Lung (tissue), 11 donors: ENCODE measurements at regions not wholly inside any gene's neighbourhood (a gene's known extent, or its start where the extent isn't known, plus 50 kb on each side); places are given as distances from the start of the nearest gene placed in this dataset.

ENCODE experiments used
- ATAC-seq: fragments of 200-7000 bp; cut with Tn5 transposase; one replicate; pipeline ENCODE4 v1.9.1; 2020; ENCODE audit warnings: moderate number of reproducible peaks; ENCODE audit not compliant: insufficient read depth, low FRiP score
- DNase-seq, 3 donors: peaks; one replicate each; pipeline ENCODE4 v3.0.0-alpha.2; 2013 to 2017
- H3K27ac ChIP-seq, 2 donors: one replicate each; pipeline ENCODE4 v1.5.1; 2013; ENCODE audit warnings: mild to moderate bottlenecking in 2 of 2, moderate library complexity in 2 of 2, control low read depth in 1 of 2, inconsistent platforms in 1 of 2, low read depth in 1 of 2, low read length in 1 of 2
- H3K27me3 ChIP-seq, 3 donors: one replicate each; pipeline ENCODE4 v1.5.1; 2013; ENCODE audit warnings: low read length in 2 of 3; ENCODE audit not compliant: control insufficient read depth in 3 of 3, insufficient read depth in 3 of 3
- H3K36me3 ChIP-seq, 4 donors: one replicate each; pipeline ENCODE4 v1.5.1; 2013; ENCODE audit warnings: low read length in 4 of 4, mild to moderate bottlenecking in 1 of 4, moderate library complexity in 1 of 4; ENCODE audit not compliant: control insufficient read depth in 4 of 4, insufficient read depth in 4 of 4
- H3K4me1 ChIP-seq, 5 donors: one replicate each; pipeline ENCODE4 v1.5.1; 2013; ENCODE audit warnings: low read length in 5 of 5, mild to moderate bottlenecking in 2 of 5, moderate library complexity in 1 of 5; ENCODE audit not compliant: control insufficient read depth in 5 of 5, insufficient read depth in 5 of 5
- H3K4me3 ChIP-seq: one replicate; pipeline ENCODE4 v1.5.1; 2013; ENCODE audit warnings: mild to moderate bottlenecking, control low read depth, moderate library complexity
- H3K9ac ChIP-seq, 2 donors: one replicate each; pipeline ENCODE4 v1.5.1; 2013; ENCODE audit warnings: low read length in 2 of 2, control low read depth in 1 of 2; ENCODE audit not compliant: insufficient read depth in 1 of 2
- H3K9me3 ChIP-seq, 4 donors: one replicate each; pipeline ENCODE4 v1.5.1; 2013; ENCODE audit warnings: low read length in 3 of 4, mild to moderate bottlenecking in 1 of 4, moderate library complexity in 1 of 4; ENCODE audit not compliant: control insufficient read depth in 4 of 4, insufficient read depth in 3 of 4
- WGBS, 2 donors: extraction: QIAGEN DNeasy Blood & Tissue Kit; methylation state at CpG; one replicate each; pipeline ENCODE4 v1.1.7; 2013; 5-methylcytosine and 5-hydroxymethylcytosine counted together
- TF ChIP-seq, protein P1 (sequence below): IDR thresholded peaks from 2 replicates; pipeline ENCODE4 v1.5.1; 2012; ENCODE audit warnings: mild to moderate bottlenecking; ENCODE audit errors: control extremely low read depth, extremely low read depth
- donor health status: control.
- donor health status: control.
- donor health status: Bipolar disorder and iron deficiency.
- donor health status: healthy.
- donor health status: DM: yes; HTN: yes; CAD: no.

DNA sequence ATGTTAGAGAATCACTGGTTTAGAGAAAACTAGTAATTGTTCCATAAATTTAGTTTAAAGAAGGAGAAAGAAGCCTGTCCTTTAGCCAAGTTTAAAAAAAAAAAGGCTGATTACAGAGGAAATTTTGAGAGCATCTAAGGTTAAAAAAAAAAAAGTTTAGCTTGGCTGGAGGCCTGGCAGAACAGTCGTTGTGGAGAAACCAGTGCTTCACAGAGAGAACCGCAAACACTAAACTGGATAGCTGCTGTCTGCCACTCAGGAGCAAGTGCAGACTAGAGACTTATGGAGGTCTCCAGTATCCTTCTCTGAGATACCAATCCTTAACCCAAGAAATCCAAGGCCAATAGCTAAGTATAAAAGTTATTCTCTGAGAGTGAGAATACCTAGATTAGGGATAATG is 84.8 kb upstream of the ANKRD28 start:
- TF ChIP-seq, protein P1, sequence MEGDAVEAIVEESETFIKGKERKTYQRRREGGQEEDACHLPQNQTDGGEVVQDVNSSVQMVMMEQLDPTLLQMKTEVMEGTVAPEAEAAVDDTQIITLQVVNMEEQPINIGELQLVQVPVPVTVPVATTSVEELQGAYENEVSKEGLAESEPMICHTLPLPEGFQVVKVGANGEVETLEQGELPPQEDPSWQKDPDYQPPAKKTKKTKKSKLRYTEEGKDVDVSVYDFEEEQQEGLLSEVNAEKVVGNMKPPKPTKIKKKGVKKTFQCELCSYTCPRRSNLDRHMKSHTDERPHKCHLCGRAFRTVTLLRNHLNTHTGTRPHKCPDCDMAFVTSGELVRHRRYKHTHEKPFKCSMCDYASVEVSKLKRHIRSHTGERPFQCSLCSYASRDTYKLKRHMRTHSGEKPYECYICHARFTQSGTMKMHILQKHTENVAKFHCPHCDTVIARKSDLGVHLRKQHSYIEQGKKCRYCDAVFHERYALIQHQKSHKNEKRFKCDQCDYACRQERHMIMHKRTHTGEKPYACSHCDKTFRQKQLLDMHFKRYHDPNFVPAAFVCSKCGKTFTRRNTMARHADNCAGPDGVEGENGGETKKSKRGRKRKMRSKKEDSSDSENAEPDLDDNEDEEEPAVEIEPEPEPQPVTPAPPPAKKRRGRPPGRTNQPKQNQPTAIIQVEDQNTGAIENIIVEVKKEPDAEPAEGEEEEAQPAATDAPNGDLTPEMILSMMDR, result no peak
- Histone ChIP-seq H3K27ac (no peak overlapping the region), H3K4me1 (no peaks in the 10 kb centered on the region), H3K27me3 (no peaks in the 10 kb centered on the region), H3K36me3 (no peaks in the 10 kb centered on the region), H3K9ac (no peak overlapping the region), H3K4me3 (no peak overlapping the region), H3K9me3 (no peaks in the 10 kb centered on the region)
- DNase-seq (no peak), ATAC-seq (no peak)
- 47 to 70% methylated on average over 2 of the region's 2 CpGs for WGBS, 2 donors

DNA sequence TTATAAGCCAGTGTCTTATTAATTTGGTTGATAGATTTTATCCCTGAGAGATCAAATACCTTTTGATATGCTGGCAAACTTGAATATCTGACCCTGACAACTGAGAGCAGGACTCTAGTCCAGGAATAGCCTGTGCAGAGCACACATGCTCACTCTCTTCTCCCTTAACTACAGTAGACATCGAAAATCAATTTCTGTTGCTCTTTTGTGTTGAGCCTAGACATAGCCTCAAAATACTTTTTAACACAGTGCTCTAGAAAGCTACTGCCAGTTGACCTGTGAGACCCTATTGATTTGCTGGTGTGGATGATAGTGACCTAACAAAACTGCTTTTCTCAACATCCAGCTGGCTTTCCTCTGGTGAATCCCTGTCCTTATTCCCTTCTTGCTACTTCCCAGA is 86.4 kb upstream of the ANKRD28 start:
- no peak overlapping the region for H3K27ac ChIP-seq
- H3K4me3 ChIP-seq, result no peak overlapping the region
- H3K4me1 ChIP-seq, result no peaks in the 10 kb centered on the region
- H3K9ac ChIP-seq, result no peak overlapping the region
- no peaks in the 10 kb centered on the region for H3K27me3 ChIP-seq
- no peaks in the 10 kb centered on the region for H3K36me3 ChIP-seq
- WGBS, 2 donors, result 92% methylated on average over 1 of the region's 1 CpG
- no peak for ATAC-seq
- no peak for DNase-seq
- H3K9me3 ChIP-seq, result no peaks in the 10 kb centered on the region
- TF ChIP-seq, protein P1, result no peak

DNA sequence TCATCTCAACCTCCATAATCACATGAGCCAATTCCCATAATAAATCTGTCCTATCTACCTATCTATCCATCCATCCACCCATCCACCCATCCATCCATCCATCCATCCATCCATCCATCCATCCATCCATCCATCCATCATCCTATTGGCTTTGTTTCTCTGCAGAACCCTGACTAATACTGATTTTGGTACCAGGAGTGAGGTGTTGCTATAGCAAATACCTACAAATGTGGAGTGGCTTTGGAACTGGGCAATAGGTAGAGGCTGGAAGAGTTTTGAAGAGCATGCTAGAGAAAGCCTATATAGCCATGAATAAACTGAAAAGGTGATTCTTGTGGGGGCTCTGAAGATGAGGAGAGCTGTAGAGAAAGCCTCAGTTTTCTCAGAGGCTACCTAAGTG is 88.7 kb upstream of the ANKRD28 start:
- Histone ChIP-seq H3K27ac (no peak overlapping the region), H3K4me3 (no peak overlapping the region), H3K36me3 (no peaks in the 10 kb centered on the region), H3K9ac (no peak overlapping the region), H3K27me3 (no peaks in the 10 kb centered on the region), H3K9me3 (no peaks in the 10 kb centered on the region), H3K4me1 (no peaks in the 10 kb centered on the region)
- TF ChIP-seq, protein P1, result no peak
- DNase-seq, result no peak
- ATAC-seq, result no peak

DNA sequence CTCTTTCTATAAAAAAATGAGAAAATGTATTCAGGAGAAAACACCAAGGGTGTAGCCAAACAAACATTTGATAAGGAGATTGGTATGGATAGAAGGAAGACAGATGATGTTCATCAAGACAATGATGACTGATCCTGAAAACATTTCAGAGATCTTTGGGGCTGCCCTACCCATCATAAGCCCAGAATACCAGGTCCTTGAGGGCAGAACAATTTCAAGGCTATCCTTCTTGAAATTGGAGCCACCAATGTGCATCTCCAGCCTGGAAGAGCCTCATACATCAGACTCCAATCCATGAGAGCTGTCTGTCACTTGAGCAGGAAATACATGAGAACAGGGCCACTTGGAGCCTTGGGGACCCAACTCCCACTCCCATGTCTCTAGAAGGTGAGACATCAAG is 89.5 kb upstream of the ANKRD28 start:
- no peak overlapping the region for H3K4me3 ChIP-seq
- no peaks in the 10 kb centered on the region for H3K27me3 ChIP-seq
- TF ChIP-seq, protein P1, result no peak
- H3K27ac ChIP-seq, result no peak overlapping the region
- DNase-seq, result no peak
- ATAC-seq, result no peak
- no peak overlapping the region for H3K9ac ChIP-seq
- H3K36me3 ChIP-seq, result no peaks in the 10 kb centered on the region
- H3K4me1 ChIP-seq, result no peaks in the 10 kb centered on the region
- H3K9me3 ChIP-seq, result no peaks in the 10 kb centered on the region
